Brain microvascular endothelial cell (primary cell): ENCODE measurements at regions not wholly inside any gene's neighbourhood (a gene's known extent, or its start where the extent isn't known, plus 50 kb on each side); places are given as distances from the start of the nearest gene placed in this dataset.
A peak's percentile ranks its signal among the peaks of the same experiment; 100 is the strongest.
"Not testable (repeated sequence)": the region's sequence is repeated elsewhere in the genome, so short reads cannot be mapped to it uniquely, and the experiment has no call there.

ENCODE experiments used
- DNase-seq: peaks from one replicate; pipeline ENCODE4 v3.0.0-alpha.2; 2020
- H3K27ac ChIP-seq: fragments of 250-450 bp; sonication (Bioruptor Pico); 2 replicates; pipeline ENCODE4 v1.5.1; 2020; ENCODE audit warnings: mild to moderate bottlenecking, moderate library complexity
- H3K27me3 ChIP-seq: fragments of 250-450 bp; sonication (Bioruptor Pico); replicated peaks from 2 replicates; pipeline ENCODE4 v1.5.1; 2020; ENCODE audit warnings: mild to moderate bottlenecking
- H3K36me3 ChIP-seq: fragments of 250-450 bp; sonication (Bioruptor Pico); replicated peaks from 2 replicates; pipeline ENCODE4 v1.5.1; 2020; ENCODE audit warnings: mild to moderate bottlenecking
- H3K4me3 ChIP-seq: 2 replicates; pipeline ENCODE4 v1.5.1; 2011; ENCODE audit warnings: low read depth, mild to moderate bottlenecking, control low read depth, low read length, moderate library complexity
- CTCF ChIP-seq: IDR thresholded peaks from 2 replicates; pipeline ENCODE4 v1.5.1; 2011; ENCODE audit warnings: low read depth, mild to moderate bottlenecking, moderate library complexity, low read length, control low read depth, inconsistent platforms; ENCODE audit errors: missing control alignments
- in situ Hi-C: cut with HindIII; loops from 2 replicates; pipeline ENCODE4 v1.10.0; 2017; ENCODE audit warnings: low sequenced_read_pairs, low pct_ligation_motif_present

GRCh38 chr9:87395804-87396479 is 101.7 kb upstream of the DAPK1 start:
- no peaks in the 10 kb centered on the region for H3K27me3 ChIP-seq
- no peak for TF ChIP-seq CTCF
- no peak overlapping the region for H3K27ac ChIP-seq
- H3K4me3 ChIP-seq, result no peak overlapping the region
- DNase-seq, result no peak
- in situ Hi-C loops, result no loop called here
- H3K36me3 ChIP-seq, result no peaks in the 10 kb centered on the region

DNA sequence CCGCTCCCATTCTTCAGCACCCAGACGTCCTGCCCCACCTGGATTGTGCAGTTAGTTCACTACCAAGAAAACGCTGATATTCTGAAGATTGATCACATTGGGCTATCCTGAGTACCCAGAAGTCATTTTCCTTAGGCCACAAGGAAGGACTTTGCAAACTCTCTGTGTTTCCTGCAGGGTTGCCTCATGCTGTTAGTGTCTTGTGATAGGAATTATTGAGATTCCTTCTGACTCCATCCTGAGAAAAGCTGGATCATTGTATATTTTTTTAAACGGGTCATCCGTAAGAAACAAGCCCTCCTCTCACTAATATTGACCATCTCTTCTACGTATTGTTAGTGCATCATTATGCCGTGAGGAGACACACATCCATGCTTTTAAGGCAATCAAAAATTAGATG is 96.0 kb upstream of the DAPK1 start:
- no peaks in the 10 kb centered on the region for H3K27me3 ChIP-seq
- no peak for TF ChIP-seq CTCF
- H3K36me3 ChIP-seq, result no peaks in the 10 kb centered on the region
- no peak overlapping the region for H3K4me3 ChIP-seq
- in situ Hi-C loops, result no loop called here
- no peak for DNase-seq
- H3K27ac ChIP-seq, result no peak overlapping the region

DNA sequence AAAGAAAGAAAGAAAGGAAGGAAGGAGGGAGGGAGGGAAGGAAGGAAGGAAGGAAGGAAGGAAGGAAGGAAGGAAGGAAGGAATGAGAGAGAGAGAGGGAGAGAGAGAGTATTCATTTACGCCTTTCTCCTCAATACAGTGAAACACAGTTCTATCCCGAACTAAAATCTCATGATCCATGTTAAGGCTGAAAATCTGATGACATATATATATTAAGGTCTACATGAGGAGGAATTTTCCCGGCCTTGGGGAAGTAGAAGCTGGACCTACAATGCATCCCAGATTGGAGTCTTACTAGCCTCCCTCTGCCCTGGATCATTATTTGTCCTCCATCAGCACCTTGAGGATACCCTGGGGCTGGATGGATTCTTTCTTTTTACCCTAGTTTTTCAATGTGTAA is 95.1 kb upstream of the DAPK1 start:
- in situ Hi-C loops, result no loop called here
- Histone ChIP-seq H3K36me3 (no peaks in the 10 kb centered on the region), H3K27me3 (no peaks in the 10 kb centered on the region), H3K27ac (no peak overlapping the region), H3K4me3 (no peak overlapping the region)
- TF ChIP-seq CTCF, result no peak
- DNase-seq, result no peak

- no peak for DNase-seq
- Histone ChIP-seq H3K4me3 (no peak overlapping the region), H3K27me3 (no peaks in the 10 kb centered on the region), H3K36me3 (no peaks in the 10 kb centered on the region), H3K27ac (no peak overlapping the region)
- in situ Hi-C loops, result no loop called here
- no peak for TF ChIP-seq CTCF
Observed at GRCh38 chr9:87405677-87406542, 91.8 kb upstream of the DAPK1 start.

- no peaks in the 10 kb centered on the region for H3K27me3 ChIP-seq
- no peak for TF ChIP-seq CTCF
- no peak overlapping the region for H3K27ac ChIP-seq
- in situ Hi-C loops, result no loop called here
- no peak for DNase-seq
- no peaks in the 10 kb centered on the region for H3K36me3 ChIP-seq
- H3K4me3 ChIP-seq, result no peak overlapping the region
Observed at GRCh38 chr9:87406543-87407166, 91.0 kb upstream of the DAPK1 start.

GRCh38 chr9:87410047-87411005 is 87.3 kb upstream of the DAPK1 start:
- H3K4me3 ChIP-seq, H3K27me3 ChIP-seq, H3K27ac ChIP-seq, H3K36me3 ChIP-seq, in situ Hi-C loops: not testable (repeated sequence)
- peak; percentile 25 for DNase-seq
